Effector memory CD4-positive, alpha-beta T cell (primary cell): ENCODE measurements at regions not wholly inside any gene's neighbourhood (a gene's known extent, or its start where the extent isn't known, plus 50 kb on each side); places are given as distances from the start of the nearest gene placed in this dataset.

Experiments used
- DNase-seq, 3 donors: peaks; one replicate each; pipeline ENCODE4 v3.0.0-alpha.2; 2020
- H3K27ac ChIP-seq: 2 replicates; pipeline ENCODE4 v1.7.0; 2013; ENCODE audit warnings: mild to moderate bottlenecking, low read length, moderate library complexity; ENCODE audit not compliant: insufficient read depth, poor library complexity, severe bottlenecking
- H3K27me3 ChIP-seq: replicated peaks from 2 replicates; pipeline ENCODE4 v1.7.0; 2013; ENCODE audit warnings: mild to moderate bottlenecking, low read length; ENCODE audit not compliant: insufficient read depth, control insufficient read depth, poor library complexity, severe bottlenecking
- H3K36me3 ChIP-seq: 2 replicates; pipeline ENCODE4 v1.7.0; 2013; ENCODE audit warnings: mild to moderate bottlenecking, low read length, moderate library complexity; ENCODE audit not compliant: control insufficient read depth, insufficient read depth
- H3K4me1 ChIP-seq: 2 replicates; pipeline ENCODE4 v1.7.0; 2013; ENCODE audit warnings: low read length, mild to moderate bottlenecking; ENCODE audit not compliant: control insufficient read depth, insufficient read depth, poor library complexity, severe bottlenecking
- H3K4me3 ChIP-seq: 2 replicates; pipeline ENCODE4 v1.7.0; 2013; ENCODE audit warnings: low read length, low read depth, mild to moderate bottlenecking; ENCODE audit not compliant: insufficient read depth, poor library complexity, severe bottlenecking
- H3K9me3 ChIP-seq: 2 replicates; pipeline ENCODE4 v1.7.0; 2013; ENCODE audit warnings: mild to moderate bottlenecking, low read length, moderate library complexity; ENCODE audit not compliant: control insufficient read depth

DNA sequence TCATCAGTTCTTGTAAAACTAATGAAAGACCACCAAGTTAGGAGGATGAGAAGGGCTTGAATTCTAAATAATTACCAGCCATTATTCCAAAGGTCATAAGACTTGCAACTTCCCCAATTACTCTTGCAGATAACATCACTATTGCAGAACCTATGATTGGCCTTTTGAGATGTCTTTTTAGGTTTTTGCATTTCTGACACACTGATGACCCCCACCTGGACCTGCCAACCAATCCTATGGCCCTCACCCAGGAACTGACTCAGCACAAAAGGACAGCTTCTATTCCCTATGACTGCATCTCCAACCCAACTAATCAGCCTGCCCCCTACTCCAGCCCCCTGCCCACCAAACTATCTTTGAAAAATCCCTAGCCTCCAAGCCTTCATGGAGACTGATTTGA, 111.5 kb upstream of the COPS8 start:
- no peaks in the 10 kb centered on the region for H3K27me3 ChIP-seq
- no peaks in the 10 kb centered on the region for H3K36me3 ChIP-seq
- H3K4me1 ChIP-seq: peaks cover 17% of the 10 kb centered on the region
- H3K9me3 ChIP-seq: no peaks in the 10 kb centered on the region
- H3K27ac ChIP-seq: no peak overlapping the region
- no peak overlapping the region for H3K4me3 ChIP-seq
- no peak for DNase-seq

DNA sequence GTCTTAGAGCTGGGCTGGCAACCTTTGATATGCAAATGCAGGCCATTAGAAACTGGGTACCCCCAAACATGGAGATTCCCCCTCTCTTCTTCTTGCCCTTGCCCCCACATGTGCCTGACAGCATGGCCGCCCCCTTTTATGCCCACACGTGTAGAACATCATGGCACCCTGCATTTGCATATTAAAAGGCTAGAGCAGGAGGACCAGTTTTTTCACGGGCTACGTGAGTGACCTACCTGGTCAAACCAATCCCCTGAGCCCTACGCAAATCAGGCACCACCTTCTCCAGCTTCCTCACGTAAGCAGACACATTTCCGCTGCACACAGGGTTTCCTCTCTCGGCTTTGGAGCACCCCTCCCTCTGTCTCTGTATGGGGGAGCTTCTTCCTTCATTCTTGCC, 110.9 kb upstream of the COPS8 start:
- Histone ChIP-seq H3K4me3 (no peak overlapping the region), H3K27ac (no peak overlapping the region), H3K4me1 (peaks cover 11% of the 10 kb centered on the region)

DNA sequence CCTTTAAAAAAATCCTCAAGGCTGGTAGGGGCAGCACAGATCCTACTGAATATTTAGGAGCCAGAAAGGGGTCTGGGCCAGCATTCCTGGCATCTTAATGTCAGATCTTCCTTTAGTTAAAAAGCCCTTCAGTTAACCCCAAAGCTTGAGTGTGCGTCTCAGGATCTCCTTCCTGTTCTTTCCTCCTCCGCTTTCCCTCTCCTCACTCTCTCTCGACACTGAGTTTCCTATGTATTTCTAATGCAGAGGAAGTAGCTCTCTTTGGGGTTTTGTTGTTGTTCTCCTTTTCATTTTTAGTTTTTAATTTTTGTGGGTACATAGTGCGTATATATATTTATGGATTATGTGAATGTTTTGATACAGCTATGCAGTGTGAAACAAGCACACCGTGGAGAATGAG, 109.9 kb upstream of the COPS8 start:
- H3K27ac ChIP-seq: no peak overlapping the region
- no peaks in the 10 kb centered on the region for H3K36me3 ChIP-seq
- H3K9me3 ChIP-seq: no peaks in the 10 kb centered on the region
- DNase-seq: no peak
- H3K27me3 ChIP-seq: no peaks in the 10 kb centered on the region
- peaks cover 1% of the 10 kb centered on the region for H3K4me1 ChIP-seq
- no peak overlapping the region for H3K4me3 ChIP-seq

More for the DNA sequence above, 110.9 kb upstream of the COPS8 start:
- DNase-seq: no peak
- H3K36me3 ChIP-seq: no peaks in the 10 kb centered on the region
- H3K9me3 ChIP-seq: no peaks in the 10 kb centered on the region
- no peaks in the 10 kb centered on the region for H3K27me3 ChIP-seq

DNA sequence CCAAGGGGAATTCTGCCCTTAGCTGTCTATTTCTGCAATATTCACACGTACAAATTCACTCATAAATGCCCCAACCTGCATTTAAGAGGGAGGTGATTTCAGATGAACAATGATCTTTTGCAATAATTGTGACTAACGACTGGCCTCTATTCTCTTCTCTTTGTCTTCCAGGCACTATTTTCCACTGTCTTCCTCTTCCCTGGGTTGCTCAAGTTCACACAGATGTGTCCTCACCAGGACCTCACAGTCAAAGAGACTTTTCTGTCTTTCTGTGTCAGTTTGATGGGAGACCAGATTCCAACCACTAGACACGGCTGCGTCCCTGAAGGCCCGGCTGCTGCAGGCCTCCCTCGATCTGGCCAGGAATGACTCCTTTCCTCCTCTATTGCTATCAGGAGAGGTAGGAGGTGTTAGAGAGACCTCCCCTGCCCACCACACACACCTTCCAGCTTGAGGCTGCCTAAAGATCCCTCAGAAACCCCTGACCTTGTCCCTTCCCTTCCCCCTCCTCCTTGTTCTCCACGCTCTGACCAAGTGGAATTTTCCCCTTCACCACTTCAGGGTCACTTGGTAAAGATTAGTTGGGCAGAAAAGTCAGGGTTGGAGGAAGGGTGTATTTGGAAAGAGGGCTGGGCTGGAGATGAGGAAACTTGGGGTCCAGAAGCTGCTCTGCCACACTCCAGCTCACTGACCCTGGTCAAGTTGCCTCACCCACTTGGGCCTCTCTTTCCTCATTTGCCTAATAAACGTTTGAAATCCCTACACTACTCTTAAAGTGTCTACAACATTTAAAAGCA, 109.2 kb upstream of the COPS8 start:
- no peaks in the 10 kb centered on the region for H3K4me1 ChIP-seq
- no peak for DNase-seq
- H3K4me3 ChIP-seq: no peak overlapping the region
- H3K36me3 ChIP-seq: no peaks in the 10 kb centered on the region
- H3K27me3 ChIP-seq: no peaks in the 10 kb centered on the region
- no peak overlapping the region for H3K27ac ChIP-seq
- H3K9me3 ChIP-seq: no peaks in the 10 kb centered on the region

DNA sequence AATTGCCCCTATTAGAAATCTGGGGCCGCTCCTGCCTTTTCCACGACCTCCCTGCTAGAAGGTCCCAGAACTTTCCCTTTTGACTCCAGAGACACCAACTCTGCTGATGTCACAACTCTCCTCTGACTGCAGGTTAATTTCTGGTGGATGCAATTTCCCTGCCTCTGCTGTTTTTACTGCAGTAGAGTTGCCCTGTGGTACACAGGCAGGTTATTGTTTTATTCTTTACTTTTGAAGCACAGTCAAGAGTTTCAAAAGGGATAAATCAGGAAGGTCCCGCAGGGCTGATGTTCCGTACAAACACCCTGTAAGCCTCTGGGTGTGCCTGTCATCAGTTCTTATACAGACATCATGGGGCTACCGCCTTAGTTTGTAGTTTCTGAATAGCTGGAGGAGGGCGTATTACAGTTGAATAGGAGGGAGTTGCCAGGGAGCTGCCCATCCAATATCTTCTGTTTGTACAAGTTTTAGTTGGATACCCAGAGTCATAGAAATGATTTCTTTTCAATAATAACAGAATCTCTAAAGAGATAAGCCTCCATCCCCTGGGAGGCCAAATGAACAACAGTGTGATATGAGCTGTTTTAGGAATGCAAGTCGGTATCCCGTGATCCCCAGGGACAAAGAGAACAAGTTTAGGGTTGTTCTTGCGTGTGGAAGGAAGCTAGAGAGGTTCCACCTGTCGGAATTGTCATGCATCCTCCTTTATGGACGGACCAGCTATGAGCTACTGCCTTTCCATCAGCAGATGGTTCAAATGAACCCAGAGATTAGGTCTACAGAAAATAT, 108.4 kb upstream of the COPS8 start:
- no peaks in the 10 kb centered on the region for H3K4me1 ChIP-seq
- H3K36me3 ChIP-seq: no peaks in the 10 kb centered on the region
- no peaks in the 10 kb centered on the region for H3K27me3 ChIP-seq
- no peak overlapping the region for H3K4me3 ChIP-seq
- no peak for DNase-seq
- no peak overlapping the region for H3K27ac ChIP-seq
- H3K9me3 ChIP-seq: peaks cover 3% of the 10 kb centered on the region

DNA sequence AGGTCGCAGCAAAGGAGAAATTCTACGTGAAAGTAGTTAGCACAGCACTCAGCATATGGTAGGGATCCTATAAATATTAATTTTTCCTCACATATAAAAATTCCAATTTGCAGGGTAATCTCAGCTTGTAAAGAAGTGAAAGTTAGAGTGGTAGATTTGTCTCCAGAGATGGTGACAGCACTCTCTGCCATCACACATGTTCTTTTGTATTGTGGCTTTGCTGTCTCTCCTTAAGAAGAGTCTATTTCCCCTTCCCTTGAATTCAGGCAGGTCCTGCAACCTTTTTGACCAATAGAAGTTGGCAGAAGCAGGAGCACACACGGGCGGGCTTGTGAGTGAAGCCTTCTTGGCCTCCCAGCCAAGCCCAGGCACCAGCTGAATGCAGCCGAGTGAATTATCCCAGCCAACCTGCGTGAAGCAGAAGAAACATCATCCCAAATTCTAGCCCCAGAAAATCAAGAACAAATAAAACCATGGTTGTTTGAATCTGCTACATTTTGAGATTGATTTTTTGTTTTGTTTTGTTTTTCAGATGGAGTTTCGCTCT, 107.8 kb upstream of the COPS8 start:
- H3K27ac ChIP-seq: no peak overlapping the region
- no peaks in the 10 kb centered on the region for H3K27me3 ChIP-seq
- H3K36me3 ChIP-seq: no peaks in the 10 kb centered on the region
- DNase-seq: no peak
- H3K4me3 ChIP-seq: no peak overlapping the region
- no peaks in the 10 kb centered on the region for H3K4me1 ChIP-seq
- H3K9me3 ChIP-seq: peaks cover 6% of the 10 kb centered on the region

DNA sequence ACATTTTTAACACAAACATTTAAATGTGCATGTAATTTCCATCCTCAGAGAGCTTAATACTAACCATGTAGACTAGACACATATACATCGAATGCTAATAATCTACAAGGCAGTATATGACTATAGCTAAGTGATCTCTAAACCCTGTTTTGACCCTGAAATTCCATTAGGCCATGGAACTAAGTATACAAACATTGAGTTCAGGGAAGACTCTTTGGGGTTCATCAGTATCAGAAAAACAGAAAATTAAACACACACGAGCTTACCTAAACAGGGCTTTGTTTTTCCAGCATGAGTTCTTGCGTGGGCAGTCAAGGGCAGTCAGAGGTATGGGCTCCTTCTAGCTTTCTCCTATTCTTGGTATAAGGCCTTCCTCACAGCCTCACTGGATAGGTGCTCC, 106.0 kb upstream of the COPS8 start:
- Histone ChIP-seq H3K36me3 (no peaks in the 10 kb centered on the region), H3K4me1 (no peaks in the 10 kb centered on the region), H3K9me3 (peaks cover 9% of the 10 kb centered on the region), H3K27ac (no peak overlapping the region), H3K4me3 (no peak overlapping the region), H3K27me3 (no peaks in the 10 kb centered on the region)
- no peak for DNase-seq

DNA sequence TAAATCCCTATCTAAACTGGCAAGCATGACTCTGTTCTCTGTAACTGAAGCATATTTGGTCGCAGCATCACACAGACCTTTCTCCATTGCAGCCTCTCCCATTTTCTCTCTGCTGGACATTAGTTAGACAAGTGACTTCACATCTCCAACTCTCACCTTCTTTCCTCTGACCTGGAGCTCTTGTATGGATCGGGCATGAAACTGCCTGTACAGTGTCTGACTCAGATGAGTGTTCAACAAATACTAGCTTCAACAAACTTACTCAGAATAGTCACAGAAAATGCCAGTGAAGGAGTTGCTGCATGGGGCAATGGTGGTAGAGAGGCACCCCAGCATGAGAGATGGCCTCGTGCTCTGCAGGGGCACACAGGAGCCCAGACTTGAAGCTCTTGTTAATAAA, 104.7 kb upstream of the COPS8 start:
- Histone ChIP-seq H3K27ac (no peak overlapping the region), H3K9me3 (peaks cover 9% of the 10 kb centered on the region), H3K4me3 (no peak overlapping the region), H3K27me3 (no peaks in the 10 kb centered on the region), H3K36me3 (no peaks in the 10 kb centered on the region), H3K4me1 (no peaks in the 10 kb centered on the region)
- DNase-seq: no peak

DNA sequence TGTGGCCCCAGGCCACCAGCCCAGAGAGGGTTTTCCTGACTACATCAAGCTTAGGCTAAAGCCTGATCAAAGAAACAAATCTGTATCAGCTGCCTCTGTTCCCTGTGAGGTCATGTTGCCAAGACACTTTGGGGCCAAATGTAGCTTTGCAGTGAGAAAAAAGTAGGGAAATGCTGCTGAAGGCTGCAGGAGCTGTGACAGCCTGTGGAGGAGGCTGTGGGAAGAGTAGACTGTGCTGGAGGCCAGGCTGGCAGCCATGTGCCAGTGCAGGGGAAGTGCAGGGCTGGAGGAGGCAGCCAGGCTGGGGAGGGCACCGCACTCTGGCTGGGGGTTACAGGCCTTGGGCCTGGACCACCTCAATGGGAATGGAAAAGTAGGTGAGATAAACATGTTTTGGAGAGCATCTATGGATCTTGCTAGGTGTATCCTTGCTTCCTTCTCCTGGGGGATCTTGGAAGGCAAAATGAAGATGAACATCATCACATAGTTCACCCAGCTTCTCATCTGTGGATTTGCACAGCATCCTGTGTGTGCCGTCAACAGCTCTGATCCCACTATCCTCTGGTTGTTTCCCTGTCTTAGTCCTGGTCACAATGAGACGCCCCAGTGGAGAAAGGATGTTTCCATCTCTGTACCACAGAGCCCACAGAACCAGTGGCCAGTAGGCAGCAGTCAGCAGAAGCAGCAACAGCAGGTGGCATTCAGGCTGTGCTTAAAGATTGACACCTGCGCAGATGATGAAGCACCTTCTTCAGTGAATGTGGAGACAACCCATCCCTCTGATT, 103.8 kb upstream of the COPS8 start:
- DNase-seq: no peak
- H3K4me3 ChIP-seq: no peak overlapping the region
- H3K9me3 ChIP-seq: peaks cover 9% of the 10 kb centered on the region
- no peaks in the 10 kb centered on the region for H3K27me3 ChIP-seq
- H3K27ac ChIP-seq: no peak overlapping the region
- H3K4me1 ChIP-seq: no peaks in the 10 kb centered on the region
- no peaks in the 10 kb centered on the region for H3K36me3 ChIP-seq
